Keratinocyte (primary cell): ENCODE measurements at regions not wholly inside any gene's neighbourhood (a gene's known extent, or its start where the extent isn't known, plus 50 kb on each side); places are given as distances from the start of the nearest gene placed in this dataset.

Experiments used
- DNase-seq: peaks from one replicate; pipeline ENCODE4 v3.0.0-alpha.2; 2011; ENCODE audit warnings: low read depth, missing footprints, low spot score
- FAIRE-seq: peaks from 2 replicates; lab custom pipeline; 2011; peaks lifted over from hg19 to GRCh38; lab: Jason Lieb, UNC
- H2AFZ ChIP-seq: 2 replicates; pipeline ENCODE4 v1.6.0; 2012; ENCODE audit warnings: low read length, control low read depth, inconsistent platforms; ENCODE audit not compliant: control insufficient read depth
- H3K27ac ChIP-seq: 2 replicates; pipeline ENCODE4 v1.5.1; 2011; ENCODE audit warnings: low read length; ENCODE audit not compliant: control insufficient read depth, insufficient read depth
- H3K27me3 ChIP-seq: 3 replicates; pipeline ENCODE4 v1.6.0; 2011; ENCODE audit warnings: low read length; ENCODE audit not compliant: control insufficient read depth, insufficient read depth; ENCODE audit errors: extremely low read depth
- H3K36me3 ChIP-seq, 2 experiments: 2 replicates in 1 of 2; 3 replicates in 1 of 2; pipeline ENCODE4 v1.5.1; 2011; ENCODE audit warnings: low read length in 2 of 2, mild to moderate bottlenecking in 1 of 2; ENCODE audit not compliant: control insufficient read depth in 2 of 2, insufficient read depth in 2 of 2; ENCODE audit errors: extremely low read depth in 1 of 2
- H3K4me1 ChIP-seq: 3 replicates; pipeline ENCODE4 v1.5.1; 2011; ENCODE audit warnings: low read length; ENCODE audit not compliant: control insufficient read depth, insufficient read depth; ENCODE audit errors: extremely low read depth
- H3K4me2 ChIP-seq: 3 replicates; pipeline ENCODE4 v1.6.0; 2011; ENCODE audit warnings: low read depth, low read length; ENCODE audit not compliant: control insufficient read depth, insufficient read depth; ENCODE audit errors: extremely low read depth
- H3K4me3 ChIP-seq, 3 experiments: fragments of 200-600 bp in 1 of 3; sonication (generic) in 1 of 3; 2 replicates in 2 of 3; 3 replicates in 1 of 3; pipeline ENCODE4 v1.5.1; 2011 to 2016; ENCODE audit warnings: low read length in 3 of 3, mild to moderate bottlenecking in 3 of 3, control low read depth in 2 of 3, inconsistent platforms in 1 of 3, low read depth in 1 of 3, mixed read lengths in 1 of 3, mixed run types in 1 of 3, moderate library complexity in 1 of 3; ENCODE audit not compliant: control insufficient read depth in 2 of 3, insufficient read depth in 2 of 3; ENCODE audit errors: extremely low read depth in 1 of 3
- H3K79me2 ChIP-seq: 2 replicates; pipeline ENCODE4 v1.6.0; 2012; ENCODE audit warnings: low read length; ENCODE audit not compliant: control insufficient read depth, insufficient read depth
- H3K9ac ChIP-seq: 3 replicates; pipeline ENCODE4 v1.6.0; 2011; ENCODE audit warnings: low read length; ENCODE audit not compliant: control insufficient read depth, insufficient read depth; ENCODE audit errors: extremely low read depth
- H3K9me1 ChIP-seq: 3 replicates; pipeline ENCODE4 v1.6.0; 2011; ENCODE audit warnings: low read length; ENCODE audit not compliant: control insufficient read depth, insufficient read depth; ENCODE audit errors: extremely low read depth
- H3K9me3 ChIP-seq: 2 replicates; pipeline ENCODE4 v1.5.1; 2012; ENCODE audit warnings: low read depth, low read length; ENCODE audit not compliant: control insufficient read depth
- H4K20me1 ChIP-seq: 3 replicates; pipeline ENCODE4 v1.6.0; 2011; ENCODE audit warnings: low read length; ENCODE audit not compliant: control insufficient read depth, insufficient read depth; ENCODE audit errors: extremely low read depth
- CTCF ChIP-seq, 3 experiments: IDR thresholded peaks in 1 of 3; conservative IDR thresholded peaks in 1 of 3; optimal IDR thresholded peaks in 1 of 3; 2 replicates in 2 of 3; 3 replicates in 1 of 3; pipeline versions ENCODE3 to v1.5.1; 2011; ENCODE audit warnings: low read length in 3 of 3, mild to moderate bottlenecking in 3 of 3, moderate library complexity in 2 of 3, control low read depth in 1 of 3, inconsistent platforms in 1 of 3; ENCODE audit not compliant: insufficient read depth in 2 of 3; ENCODE audit errors: extremely low read depth in 1 of 3
- EZH2 ChIP-seq: IDR thresholded peaks from one replicate; pipeline ENCODE4 v1.6.1; 2012; ENCODE audit warnings: inconsistent platforms, mild to moderate bottlenecking, low read length, moderate library complexity
- dilution Hi-C: fragments of 300-500 bp; cut with MboI; formaldehyde crosslinking; loops from one replicate; pipeline ENCODE4 v1.7.0; 2020; ENCODE audit warnings: low sequenced_read_pairs; ENCODE audit not compliant: extremely low pct_ligation_motif_present

GRCh38 chr6:147132889-147133288 lies 71.3 kb upstream of the STXBP5 start:
- no peaks in the 10 kb centered on the region for H3K9me3 ChIP-seq
- H3K9me1 ChIP-seq: no peaks in the 10 kb centered on the region
- FAIRE-seq (no peak), DNase-seq (no peak)
- peaks cover 5% of the 10 kb centered on the region for H3K4me1 ChIP-seq
- no peak overlapping the region for H3K9ac ChIP-seq
- H3K4me3 ChIP-seq: no peak overlapping the region
- dilution Hi-C loops: no loop called here
- no peaks in the 10 kb centered on the region for H3K79me2 ChIP-seq
- TF ChIP-seq CTCF (optimal IDR thresholded peaks at IDR 0.05 in 1 of 3, IDR thresholded peaks at IDR 0.05 in 1 of 3, conservative IDR thresholded peaks at IDR 0.05 in 1 of 3; ENCODE audit: extremely low read depth in 1 of 3, insufficient read depth in 2 of 3, low read length in 3 of 3) (no peak), EZH2 (no peak)
- H2AFZ ChIP-seq: no peak overlapping the region
- H3K27me3 ChIP-seq: no peaks in the 10 kb centered on the region
- H3K36me3 ChIP-seq: no peaks in the 10 kb centered on the region
- no peaks in the 10 kb centered on the region for H4K20me1 ChIP-seq
- H3K27ac ChIP-seq: no peak overlapping the region
- no peak overlapping the region for H3K4me2 ChIP-seq

GRCh38 chr6:147133669-147134068 lies 70.5 kb upstream of the STXBP5 start:
- no peak overlapping the region for H2AFZ ChIP-seq
- FAIRE-seq (no peak), DNase-seq (no peak)
- H3K9ac ChIP-seq: no peak overlapping the region
- no peak overlapping the region for H3K4me2 ChIP-seq
- dilution Hi-C loops: no loop called here
- no peak overlapping the region for H3K27ac ChIP-seq
- no peak overlapping the region for H3K4me3 ChIP-seq
- H3K9me3 ChIP-seq: no peaks in the 10 kb centered on the region
- H3K27me3 ChIP-seq: no peaks in the 10 kb centered on the region
- no peaks in the 10 kb centered on the region for H3K36me3 ChIP-seq
- H4K20me1 ChIP-seq: no peaks in the 10 kb centered on the region
- H3K4me1 ChIP-seq: peaks cover 5% of the 10 kb centered on the region
- TF ChIP-seq CTCF (optimal IDR thresholded peaks at IDR 0.05 in 1 of 3, IDR thresholded peaks at IDR 0.05 in 1 of 3, conservative IDR thresholded peaks at IDR 0.05 in 1 of 3; ENCODE audit: extremely low read depth in 1 of 3, insufficient read depth in 2 of 3, low read length in 3 of 3) (no peak), EZH2 (no peak)
- no peaks in the 10 kb centered on the region for H3K79me2 ChIP-seq
- H3K9me1 ChIP-seq: no peaks in the 10 kb centered on the region
